Neuronal stem cell (in vitro differentiated cells): ENCODE measurements at regions not wholly inside any gene's neighbourhood (a gene's known extent, or its start where the extent isn't known, plus 50 kb on each side); places are given as distances from the start of the nearest gene placed in this dataset.

Experiments
- DNase-seq: peaks from one replicate; pipeline ENCODE4 v3.0.0-alpha.2; 2013; ENCODE audit warnings: low spot score
- H2AFZ ChIP-seq: one replicate; pipeline ENCODE4 v1.6.1; 2013; ENCODE audit warnings: mild to moderate bottlenecking, low read length, inconsistent platforms
- H2AK5ac ChIP-seq: 2 replicates; pipeline ENCODE4 v1.6.1; 2013; ENCODE audit warnings: low read depth, mild to moderate bottlenecking, inconsistent platforms, low read length, moderate library complexity, mixed read lengths
- H2BK120ac ChIP-seq: 2 replicates; pipeline ENCODE4 v1.6.1; 2013; ENCODE audit warnings: low read depth, mild to moderate bottlenecking, inconsistent platforms, low read length, moderate library complexity, mixed read lengths
- H2BK12ac ChIP-seq: one replicate; pipeline ENCODE4 v1.6.1; 2013; ENCODE audit warnings: low read length, inconsistent platforms
- H2BK15ac ChIP-seq: 2 replicates; pipeline ENCODE4 v1.6.1; 2013; ENCODE audit warnings: mild to moderate bottlenecking, low read length, inconsistent platforms, mixed read lengths
- H2BK5ac ChIP-seq: one replicate; pipeline ENCODE4 v1.6.1; 2013; ENCODE audit warnings: inconsistent platforms, mild to moderate bottlenecking, low read length, moderate library complexity
- H3K14ac ChIP-seq: one replicate; pipeline ENCODE4 v1.6.1; 2013; ENCODE audit warnings: low read length, inconsistent platforms
- H3K18ac ChIP-seq: 2 replicates; pipeline ENCODE4 v1.6.1; 2013; ENCODE audit warnings: low read length, inconsistent platforms
- H3K23ac ChIP-seq: 2 replicates; pipeline ENCODE4 v1.6.1; 2013; ENCODE audit warnings: low read depth, mild to moderate bottlenecking, mixed read lengths, low read length, inconsistent platforms; ENCODE audit not compliant: poor library complexity
- H3K27ac ChIP-seq: replicated peaks from 3 replicates; pipeline ENCODE4 v1.5.1; 2013; ENCODE audit warnings: low read length, inconsistent platforms
- H3K27me3 ChIP-seq, 3 experiments: 2 replicates each; pipeline ENCODE4 v1.6.1; 2013; ENCODE audit warnings: low read length in 3 of 3, mild to moderate bottlenecking in 2 of 3, inconsistent platforms in 1 of 3, low read depth in 1 of 3, mixed read lengths in 1 of 3, moderate library complexity in 1 of 3; ENCODE audit not compliant: control insufficient read depth in 3 of 3, insufficient read depth in 3 of 3
- H3K36me3 ChIP-seq, 2 donors: replicated peaks in 1 of 2; 2 replicates each; pipeline ENCODE4 v1.6.1; 2013; ENCODE audit warnings: low read length in 2 of 2; ENCODE audit not compliant: control insufficient read depth in 2 of 2, insufficient read depth in 2 of 2
- H3K4ac ChIP-seq: 2 replicates; pipeline ENCODE4 v1.6.1; 2013; ENCODE audit warnings: inconsistent platforms, mild to moderate bottlenecking, low read length, moderate library complexity
- H3K4me1 ChIP-seq, 2 donors: 1 replicate in 1 of 2; 2 replicates in 1 of 2; pipeline ENCODE4 v1.6.1; 2013; ENCODE audit warnings: low read length in 2 of 2, low read depth in 1 of 2; ENCODE audit not compliant: control insufficient read depth in 2 of 2, insufficient read depth in 1 of 2
- H3K4me2 ChIP-seq: one replicate; pipeline ENCODE4 v1.6.1; 2013; ENCODE audit warnings: mild to moderate bottlenecking, low read length, inconsistent platforms; ENCODE audit not compliant: insufficient read depth, poor library complexity, severe bottlenecking
- H3K4me3 ChIP-seq, 2 donors: 2 replicates each; pipeline ENCODE4 v1.5.1; 2013; ENCODE audit warnings: low read length in 2 of 2, mild to moderate bottlenecking in 2 of 2, inconsistent platforms in 1 of 2, moderate library complexity in 1 of 2
- H3K79me1 ChIP-seq: one replicate; pipeline ENCODE4 v1.6.1; 2013; ENCODE audit warnings: low read depth, mild to moderate bottlenecking, inconsistent platforms, low read length, moderate library complexity
- H3K9ac ChIP-seq: one replicate; pipeline ENCODE4 v1.6.1; 2013; ENCODE audit warnings: mild to moderate bottlenecking, low read depth, low read length, inconsistent platforms; ENCODE audit not compliant: poor library complexity
- H3K9me3 ChIP-seq, 2 donors: replicated peaks in 1 of 2; 2 replicates each; pipeline versions ENCODE3 to v1.6.1; 2013; ENCODE audit warnings: low read length in 2 of 2, mild to moderate bottlenecking in 2 of 2, inconsistent platforms in 1 of 2, low read depth in 1 of 2, mixed read lengths in 1 of 2, moderate library complexity in 1 of 2; ENCODE audit not compliant: control insufficient read depth in 2 of 2, insufficient read depth in 1 of 2
- H4K8ac ChIP-seq: one replicate; pipeline ENCODE4 v1.6.1; 2013; ENCODE audit warnings: low read depth, mild to moderate bottlenecking, inconsistent platforms, low read length, moderate library complexity
- H4K91ac ChIP-seq: one replicate; pipeline ENCODE4 v1.6.1; 2013; ENCODE audit warnings: low read length, low read depth, mild to moderate bottlenecking, inconsistent platforms; ENCODE audit not compliant: poor library complexity
- WGBS, 2 donors: extraction: QIAGEN DNeasy Blood & Tissue Kit; methylation state at CpG; one replicate each; pipeline ENCODE4 v1.1.7; 2013; ENCODE audit warnings: missing lambda C conversion rate in 2 of 2, mixed read lengths in 1 of 2; ENCODE audit not compliant: insufficient read length in 2 of 2, insufficient replicate concordance in 1 of 2; ENCODE audit errors: extremely low coverage in 2 of 2; 5-methylcytosine and 5-hydroxymethylcytosine counted together

- Histone ChIP-seq H4K8ac (no peak overlapping the region), H3K18ac (no peak overlapping the region), H3K4me2 (no peak overlapping the region), H3K9ac (no peak overlapping the region), H2BK12ac (no peak overlapping the region), H3K4me1 (no peaks in the 10 kb centered on the region), H2BK15ac (no peak overlapping the region), H3K4ac (no peak overlapping the region), H2AK5ac (no peak overlapping the region), H3K23ac (no peak overlapping the region), H3K27ac (no peak overlapping the region), H3K4me3 (no peak overlapping the region), H3K79me1 (no peaks in the 10 kb centered on the region), H2BK120ac (no peak overlapping the region), H3K9me3 (no peaks in the 10 kb centered on the region), H4K91ac (no peak overlapping the region), H3K36me3 (no peaks in the 10 kb centered on the region), H3K27me3 (no peaks in the 10 kb centered on the region), H2AFZ (no peak overlapping the region), H3K14ac (no peak overlapping the region), H2BK5ac (no peak overlapping the region)
- no peak for DNase-seq
- whole genome bisulfite sequencing, 2 donors = 100% methylated on average over 1 of the region's 3 CpGs
Observed at GRCh38 chr5:39977066-39977655, 552.4 kb upstream of the DAB2 start.

- H2AK5ac ChIP-seq = no peak overlapping the region
- no peak overlapping the region for H4K91ac ChIP-seq
- H3K27me3 ChIP-seq = no peaks in the 10 kb centered on the region
- H3K4me3 ChIP-seq = no peak overlapping the region
- no peak overlapping the region for H2BK5ac ChIP-seq
- no peaks in the 10 kb centered on the region for H3K36me3 ChIP-seq
- WGBS, 2 donors = no CpG with 5 or more reads among the region's 2 CpGs
- no peaks in the 10 kb centered on the region for H3K4me1 ChIP-seq
- no peaks in the 10 kb centered on the region for H3K9me3 ChIP-seq
- no peak overlapping the region for H3K18ac ChIP-seq
- H3K4me2 ChIP-seq = no peak overlapping the region
- no peak overlapping the region for H2BK15ac ChIP-seq
- H3K23ac ChIP-seq = no peak overlapping the region
- H2BK120ac ChIP-seq = no peak overlapping the region
- no peak overlapping the region for H2AFZ ChIP-seq
- no peak overlapping the region for H3K14ac ChIP-seq
- DNase-seq = no peak
- no peaks in the 10 kb centered on the region for H3K79me1 ChIP-seq
- H3K4ac ChIP-seq = no peak overlapping the region
- no peak overlapping the region for H3K9ac ChIP-seq
- H4K8ac ChIP-seq = no peak overlapping the region
- H2BK12ac ChIP-seq = no peak overlapping the region
- H3K27ac ChIP-seq = no peak overlapping the region
Observed at GRCh38 chr5:39970117-39970798, 545.5 kb upstream of the DAB2 start.

- Histone ChIP-seq H3K18ac (no peak overlapping the region), H3K9ac (no peak overlapping the region), H2BK120ac (no peak overlapping the region), H3K4me2 (no peak overlapping the region), H2AK5ac (no peak overlapping the region), H2BK15ac (no peak overlapping the region), H2BK12ac (no peak overlapping the region), H3K79me1 (no peaks in the 10 kb centered on the region), H3K4ac (no peak overlapping the region), H4K91ac (no peak overlapping the region), H3K27ac (no peak overlapping the region), H2BK5ac (no peak overlapping the region), H3K36me3 (no peaks in the 10 kb centered on the region), H3K27me3 (no peaks in the 10 kb centered on the region), H3K4me1 (no peaks in the 10 kb centered on the region), H4K8ac (no peak overlapping the region), H3K14ac (no peak overlapping the region), H2AFZ (no peak overlapping the region), H3K23ac (no peak overlapping the region), H3K4me3 (no peak overlapping the region), H3K9me3 (no peaks in the 10 kb centered on the region)
- no CpG with 5 or more reads among the region's 2 CpGs for WGBS, 2 donors
- no peak for DNase-seq
Observed at GRCh38 chr5:39968381-39968780, 543.6 kb upstream of the DAB2 start.

- Histone ChIP-seq H3K27ac (no peak overlapping the region), H2AFZ (no peak overlapping the region), H2BK15ac (no peak overlapping the region), H3K9ac (no peak overlapping the region), H3K36me3 (no peaks in the 10 kb centered on the region), H3K27me3 (no peaks in the 10 kb centered on the region), H4K91ac (no peak overlapping the region), H3K4me1 (no peaks in the 10 kb centered on the region), H3K23ac (no peak overlapping the region), H2AK5ac (no peak overlapping the region), H3K18ac (no peak overlapping the region), H3K4me3 (no peak overlapping the region), H3K4ac (no peak overlapping the region), H2BK120ac (no peak overlapping the region), H3K4me2 (no peak overlapping the region), H2BK5ac (no peak overlapping the region), H2BK12ac (no peak overlapping the region), H3K14ac (no peak overlapping the region), H4K8ac (no peak overlapping the region), H3K9me3 (no peaks in the 10 kb centered on the region), H3K79me1 (no peaks in the 10 kb centered on the region)
- DNase-seq = no peak
- WGBS, 2 donors = no CpG with 5 or more reads among the region's 2 CpGs
Observed at GRCh38 chr5:39955156-39955555, 530.4 kb upstream of the DAB2 start.
